ENCODE measurements at regions not wholly inside any gene's neighbourhood (a gene's known extent, or its start where the extent isn't known, plus 50 kb on each side); places are given as distances from the start of the nearest gene placed in this dataset.

DNA sequence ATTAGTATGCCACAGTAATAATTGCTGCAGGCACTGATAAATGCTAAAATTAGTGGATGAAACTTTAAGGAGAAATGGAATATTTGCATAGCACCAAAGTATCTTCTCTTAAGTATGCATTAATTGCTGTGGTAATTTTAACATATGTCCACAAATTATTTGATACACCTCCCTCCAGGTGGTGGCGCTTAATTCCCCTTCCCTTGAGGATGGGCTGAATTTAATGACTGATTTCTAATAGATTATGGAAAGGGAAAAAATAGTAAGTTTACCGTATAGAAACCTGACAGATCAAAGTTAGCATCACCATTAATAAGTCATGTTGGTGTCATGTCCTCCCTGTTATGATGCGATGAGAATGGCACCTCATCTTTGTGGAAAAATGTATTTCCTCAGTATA lies 519.2 kb downstream of the TFEC start:
- H3K4me3 Mint-ChIP-seq, result no peak overlapping the region

DNA sequence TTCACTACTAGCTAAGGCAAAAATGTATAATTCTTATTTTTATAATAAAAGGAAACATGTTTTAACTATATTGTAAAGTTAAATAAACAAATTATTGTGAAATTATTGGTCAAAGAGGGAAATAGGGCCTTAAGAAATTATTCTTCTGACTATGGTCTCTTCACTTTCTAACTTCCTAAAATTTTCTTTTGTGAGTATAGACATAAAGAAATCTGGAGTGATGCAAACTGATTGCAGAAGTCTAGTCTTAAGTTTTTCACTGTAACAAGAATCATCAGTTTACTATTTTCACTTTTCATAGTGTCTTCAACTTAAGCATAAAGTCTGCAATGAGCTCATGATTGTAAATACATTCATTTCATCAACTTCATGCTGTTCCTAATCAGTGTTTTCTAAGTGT lies 525.4 kb downstream of the TFEC start:
- no peak for ATAC-seq (ENCODE audit: low read depth)
- Mint-ChIP-seq H3K27me3 (peaks cover 11% of the 10 kb centered on the region), H3K4me3 (no peak overlapping the region), H3K27ac (no peak overlapping the region), H3K9me3 (ENCODE audit: insufficient read depth) (peaks cover 6% of the 10 kb centered on the region), H3K4me1 (no peaks in the 10 kb centered on the region)
- intact Hi-C loops (cut with micrococcal nuclease), result no loop called here
- Histone ChIP-seq H3K4me1 (ENCODE audit: control insufficient read depth in 2 of 2, insufficient read depth in 2 of 2, low read length in 2 of 2) (no peaks in the 10 kb centered on the region), H3K9me3 (ENCODE audit: control extremely low read depth in 1 of 3, control insufficient read depth in 2 of 3, insufficient read depth in 1 of 3, low read length in 2 of 3) (no peaks in the 10 kb centered on the region), H4K20me1 (ENCODE audit: control insufficient read depth, insufficient read depth, low read length, poor library complexity, severe bottlenecking) (no peaks in the 10 kb centered on the region), H3K9ac (ENCODE audit: low read length) (no peak overlapping the region), H3K27ac (ENCODE audit: low read length in 2 of 2) (no peak overlapping the region), H3K4me3 (ENCODE audit: control extremely low read depth in 1 of 5, extremely low read depth in 1 of 5, insufficient read depth in 1 of 5, low read depth in 2 of 5, low read length in 4 of 5) (no peak overlapping the region), H2AFZ (ENCODE audit: insufficient read depth, low read depth, low read length, poor library complexity, severe bottlenecking) (no peak overlapping the region), H3K79me2 (ENCODE audit: control insufficient read depth, insufficient read depth, low read length) (no peaks in the 10 kb centered on the region), H3K27me3 (replicated peaks in 1 of 4; ENCODE audit: control extremely low read depth in 1 of 4, control insufficient read depth in 3 of 4, insufficient read depth in 4 of 4, low read length in 3 of 4) (no peaks in the 10 kb centered on the region), H3K36me3 (replicated peaks in 1 of 2; ENCODE audit: control extremely low read depth in 1 of 2, control insufficient read depth in 1 of 2, extremely low read depth in 1 of 2, insufficient read depth in 2 of 2, low read length in 1 of 2) (no peaks in the 10 kb centered on the region), H3K4me2 (replicated peaks; ENCODE audit: low read depth, low read length, poor library complexity, severe bottlenecking) (no peak overlapping the region)
- no peak for TF ChIP-seq EZH2 (IDR thresholded peaks at IDR 0.05; ENCODE audit: borderline replicate concordance, insufficient read depth, low read depth, low read length, poor library complexity, severe bottlenecking)
- TF ChIP-seq, protein P1, sequence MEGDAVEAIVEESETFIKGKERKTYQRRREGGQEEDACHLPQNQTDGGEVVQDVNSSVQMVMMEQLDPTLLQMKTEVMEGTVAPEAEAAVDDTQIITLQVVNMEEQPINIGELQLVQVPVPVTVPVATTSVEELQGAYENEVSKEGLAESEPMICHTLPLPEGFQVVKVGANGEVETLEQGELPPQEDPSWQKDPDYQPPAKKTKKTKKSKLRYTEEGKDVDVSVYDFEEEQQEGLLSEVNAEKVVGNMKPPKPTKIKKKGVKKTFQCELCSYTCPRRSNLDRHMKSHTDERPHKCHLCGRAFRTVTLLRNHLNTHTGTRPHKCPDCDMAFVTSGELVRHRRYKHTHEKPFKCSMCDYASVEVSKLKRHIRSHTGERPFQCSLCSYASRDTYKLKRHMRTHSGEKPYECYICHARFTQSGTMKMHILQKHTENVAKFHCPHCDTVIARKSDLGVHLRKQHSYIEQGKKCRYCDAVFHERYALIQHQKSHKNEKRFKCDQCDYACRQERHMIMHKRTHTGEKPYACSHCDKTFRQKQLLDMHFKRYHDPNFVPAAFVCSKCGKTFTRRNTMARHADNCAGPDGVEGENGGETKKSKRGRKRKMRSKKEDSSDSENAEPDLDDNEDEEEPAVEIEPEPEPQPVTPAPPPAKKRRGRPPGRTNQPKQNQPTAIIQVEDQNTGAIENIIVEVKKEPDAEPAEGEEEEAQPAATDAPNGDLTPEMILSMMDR (IDR thresholded peaks at IDR 0.05), result no peak
- no peak for DNase-seq
- POLR2A ChIA-PET, result no interaction called here
- CTCF ChIA-PET, result no interaction called here

More for the DNA sequence above, 519.2 kb downstream of the TFEC start:
- H3K27ac ChIP-seq (ENCODE audit: low read length in 2 of 2), result no peak overlapping the region
- no peaks in the 10 kb centered on the region for H3K79me2 ChIP-seq (ENCODE audit: control insufficient read depth, insufficient read depth, low read length)
- TF ChIP-seq, protein P1 (IDR thresholded peaks at IDR 0.05), result no peak
- no peak for TF ChIP-seq EZH2 (IDR thresholded peaks at IDR 0.05; ENCODE audit: borderline replicate concordance, insufficient read depth, low read depth, low read length, poor library complexity, severe bottlenecking)
- intact Hi-C loops (cut with micrococcal nuclease), result no loop called here
- Mint-ChIP-seq H3K27ac (no peak overlapping the region), H3K27me3 (peaks cover 15% of the 10 kb centered on the region), H3K4me1 (no peaks in the 10 kb centered on the region), H3K9me3 (ENCODE audit: insufficient read depth) (no peaks in the 10 kb centered on the region)
- ChIA-PET POLR2A (no interaction called here), CTCF (no interaction called here)
- H4K20me1 ChIP-seq (ENCODE audit: control insufficient read depth, insufficient read depth, low read length, poor library complexity, severe bottlenecking), result no peaks in the 10 kb centered on the region
- WGBS (ENCODE audit: insufficient coverage), result no CpG with 5 or more reads among the region's 3 CpGs
- H3K9me3 ChIP-seq (ENCODE audit: control extremely low read depth in 1 of 3, control insufficient read depth in 2 of 3, insufficient read depth in 1 of 3, low read length in 2 of 3), result no peaks in the 10 kb centered on the region
- H3K9ac ChIP-seq (ENCODE audit: low read length), result no peak overlapping the region
- no peaks in the 10 kb centered on the region for H3K27me3 ChIP-seq (replicated peaks in 1 of 4; ENCODE audit: control extremely low read depth in 1 of 4, control insufficient read depth in 3 of 4, insufficient read depth in 4 of 4, low read length in 3 of 4)
- ATAC-seq (ENCODE audit: low read depth) (no peak), DNase-seq (no peak)
- H3K4me2 ChIP-seq (replicated peaks; ENCODE audit: low read depth, low read length, poor library complexity, severe bottlenecking), result no peak overlapping the region
- H2AFZ ChIP-seq (ENCODE audit: insufficient read depth, low read depth, low read length, poor library complexity, severe bottlenecking), result no peak overlapping the region
- no peaks in the 10 kb centered on the region for H3K36me3 ChIP-seq (replicated peaks in 1 of 2; ENCODE audit: control extremely low read depth in 1 of 2, control insufficient read depth in 1 of 2, extremely low read depth in 1 of 2, insufficient read depth in 2 of 2, low read length in 1 of 2)
- H3K4me1 ChIP-seq (ENCODE audit: control insufficient read depth in 2 of 2, insufficient read depth in 2 of 2, low read length in 2 of 2), result no peaks in the 10 kb centered on the region
- no peak overlapping the region for H3K4me3 ChIP-seq (ENCODE audit: control extremely low read depth in 1 of 5, extremely low read depth in 1 of 5, insufficient read depth in 1 of 5, low read depth in 2 of 5, low read length in 4 of 5)
